IMR-90 (cell line): ENCODE measurements at regions not wholly inside any gene's neighbourhood (a gene's known extent, or its start where the extent isn't known, plus 50 kb on each side); places are given as distances from the start of the nearest gene placed in this dataset.

Source experiments
- ATAC-seq: fragments of 200-7000 bp; cut with Tn5 transposase; 2 replicates; pipeline ENCODE4 v1.9.1; 2020; ENCODE audit warnings: low read depth, mild to moderate bottlenecking, moderate library complexity
- BruUV-seq: library from RNA; stranded (reverse); fragments of 400-500 nt; replicated peaks from 2 replicates; lab custom pipeline; 2021; lab: Mats Ljungman, UMichigan
- CTCF ChIA-PET: fragments of 300-600 bp; formaldehyde crosslinking; extraction: SDS; loops from one replicate; lab custom pipeline; 2021; ENCODE audit warnings: antibody characterized with exemption; lab: Yijun Ruan, JAX
- POLR2A ChIA-PET: fragments of 300-600 bp; sonication (Branson Sonifier 250); formaldehyde crosslinking; loops from one replicate; lab custom pipeline; 2022; ENCODE audit warnings: antibody characterized with exemption; ENCODE audit not compliant: unreplicated experiment; lab: Charles Lee
- DNase-seq: peaks from one replicate; pipeline ENCODE4 v3.0.0; 2013
- H2AFZ ChIP-seq: replicated peaks from 2 replicates; pipeline ENCODE3; 2013; ENCODE audit warnings: low read length, mild to moderate bottlenecking; ENCODE audit not compliant: poor library complexity
- H2AK5ac ChIP-seq: 2 replicates; pipeline ENCODE4 v1.6.1; 2013; ENCODE audit warnings: low read depth, low read length, inconsistent platforms
- H2AK9ac ChIP-seq: replicated peaks from 2 replicates; pipeline ENCODE3; 2013; ENCODE audit warnings: mild to moderate bottlenecking, low read depth, low read length, moderate library complexity; ENCODE audit not compliant: poor library complexity
- H2BK120ac ChIP-seq: 2 replicates; pipeline ENCODE4 v1.6.1; 2013; ENCODE audit warnings: low read depth, low read length, inconsistent platforms
- H2BK15ac ChIP-seq: 3 replicates; pipeline ENCODE4 v1.6.1; 2013; ENCODE audit warnings: low read depth, low read length, inconsistent platforms
- H2BK20ac ChIP-seq: 2 replicates; pipeline ENCODE4 v1.6.1; 2013; ENCODE audit warnings: low read depth, mild to moderate bottlenecking, inconsistent platforms, low read length, moderate library complexity
- H2BK5ac ChIP-seq: 2 replicates; pipeline ENCODE4 v1.6.1; 2013; ENCODE audit warnings: mild to moderate bottlenecking, low read depth, low read length, inconsistent platforms; ENCODE audit not compliant: poor library complexity, severe bottlenecking
- H3K14ac ChIP-seq: replicated peaks from 2 replicates; pipeline ENCODE4 v1.6.1; 2013; ENCODE audit warnings: low read depth, low read length, inconsistent platforms
- H3K18ac ChIP-seq: 2 replicates; pipeline ENCODE4 v1.6.1; 2013; ENCODE audit warnings: low read depth, low read length, control low read depth
- H3K23ac ChIP-seq: 2 replicates; pipeline ENCODE4 v1.6.1; 2013; ENCODE audit warnings: low read depth, low read length, inconsistent platforms
- H3K27ac ChIP-seq: 2 replicates; pipeline ENCODE4 v1.5.1; 2013; ENCODE audit warnings: mild to moderate bottlenecking, control low read depth, low read length; ENCODE audit not compliant: insufficient read depth
- H3K27me3 ChIP-seq: 2 replicates; pipeline ENCODE4 v1.6.1; 2013; ENCODE audit warnings: low read length; ENCODE audit not compliant: control insufficient read depth, insufficient read depth
- H3K36me3 ChIP-seq: 2 replicates; pipeline ENCODE4 v1.6.1; 2013; ENCODE audit warnings: low read length, mixed read lengths; ENCODE audit not compliant: control insufficient read depth, insufficient read depth
- H3K4ac ChIP-seq: 2 replicates; pipeline ENCODE4 v1.6.1; 2013; ENCODE audit warnings: low read depth, low read length, inconsistent platforms
- H3K4me1 ChIP-seq: 2 replicates; pipeline ENCODE4 v1.6.1; 2013; ENCODE audit warnings: low read length, mixed read lengths; ENCODE audit not compliant: control insufficient read depth, insufficient read depth
- H3K4me2 ChIP-seq: 2 replicates; pipeline ENCODE4 v1.6.1; 2013; ENCODE audit warnings: low read depth, mild to moderate bottlenecking, control low read depth, low read length, moderate library complexity
- H3K4me3 ChIP-seq: 2 replicates; pipeline ENCODE4 v1.5.1; 2013; ENCODE audit warnings: low read depth, mild to moderate bottlenecking, control low read depth, low read length, moderate library complexity; ENCODE audit not compliant: insufficient read depth
- H3K56ac ChIP-seq: 2 replicates; pipeline ENCODE4 v1.6.1; 2013; ENCODE audit warnings: low read length, inconsistent platforms; ENCODE audit not compliant: insufficient read depth; ENCODE audit errors: extremely low read depth
- H3K79me1 ChIP-seq, 2 experiments: 2 replicates each; pipeline ENCODE4 v1.6.1; 2013; ENCODE audit warnings: low read length in 2 of 2, inconsistent platforms in 1 of 2, low read depth in 1 of 2
- H3K9ac ChIP-seq: 2 replicates; pipeline ENCODE4 v1.6.1; 2013; ENCODE audit warnings: low read depth, low read length, control low read depth
- H3K9me1 ChIP-seq: 2 replicates; pipeline ENCODE4 v1.6.1; 2013; ENCODE audit warnings: low read length, inconsistent platforms; ENCODE audit not compliant: insufficient read depth
- H3K9me3 ChIP-seq: 2 replicates; pipeline ENCODE4 v1.6.1; 2013; ENCODE audit warnings: low read length; ENCODE audit not compliant: control insufficient read depth, insufficient read depth
- H4K20me1 ChIP-seq: 2 replicates; pipeline ENCODE4 v1.6.1; 2013; ENCODE audit warnings: low read length, inconsistent platforms; ENCODE audit not compliant: insufficient read depth
- H4K5ac ChIP-seq: 2 replicates; pipeline ENCODE4 v1.6.1; 2013; ENCODE audit warnings: mild to moderate bottlenecking, low read depth, low read length, control low read depth
- H4K8ac ChIP-seq, 2 experiments: 2 replicates each; pipeline ENCODE4 v1.6.1; 2013; ENCODE audit warnings: low read depth in 2 of 2, low read length in 2 of 2, control low read depth in 1 of 2, inconsistent platforms in 1 of 2
- H4K91ac ChIP-seq: 2 replicates; pipeline ENCODE4 v1.6.1; 2013; ENCODE audit warnings: low read depth, low read length, inconsistent platforms; ENCODE audit not compliant: insufficient read depth
- BHLHE40 ChIP-seq: fragments of 150-350 bp; IDR thresholded peaks from 2 replicates; pipeline ENCODE4 v1.6.1; 2016; ENCODE audit warnings: mild to moderate bottlenecking, low read depth, low read length
- FOS ChIP-seq: fragments of 150-350 bp; IDR thresholded peaks from 2 replicates; pipeline ENCODE4 v1.6.1; 2016; ENCODE audit warnings: low read depth, low read length
- MAFK ChIP-seq: IDR thresholded peaks from 2 replicates; pipeline ENCODE4 v1.6.1; 2012; ENCODE audit warnings: low read depth, low read length, improper control_type of control experiment
- MXI1 ChIP-seq: IDR thresholded peaks from 2 replicates; pipeline ENCODE4 v1.6.1; 2012; ENCODE audit warnings: low read depth, mild to moderate bottlenecking, low read length, moderate library complexity, borderline replicate concordance
- POLR2A ChIP-seq: IDR thresholded peaks from 2 replicates; pipeline ENCODE4 v1.6.1; 2012; ENCODE audit warnings: mild to moderate bottlenecking, low read depth, low read length
- RAD21 ChIP-seq: IDR thresholded peaks from 2 replicates; pipeline ENCODE4 v1.6.1; 2012; ENCODE audit warnings: low read length, improper control_type of control experiment
- RCOR1 ChIP-seq: IDR thresholded peaks from 2 replicates; pipeline ENCODE4 v1.6.1; 2012; ENCODE audit warnings: mild to moderate bottlenecking, low read length, improper control_type of control experiment; ENCODE audit not compliant: insufficient replicate concordance
- RFX5 ChIP-seq: IDR thresholded peaks from 2 replicates; pipeline ENCODE4 v1.8.0; 2012; ENCODE audit warnings: low read depth, mild to moderate bottlenecking, low read length, moderate library complexity
- SMC3 ChIP-seq: fragments of 150-350 bp; IDR thresholded peaks from 2 replicates; pipeline ENCODE4 v1.6.1; 2016; ENCODE audit warnings: low read depth, mild to moderate bottlenecking, antibody characterized with exemption, low read length, moderate library complexity
- WGBS, 2 experiments: methylation state at CpG; one replicate each; pipeline versions ENCODE4 v1.1.5 to v1.1.7; 2013; ENCODE audit warnings: missing lambda C conversion rate in 2 of 2; ENCODE audit not compliant: insufficient read length in 1 of 2; ENCODE audit errors: extremely low coverage in 2 of 2; 5-methylcytosine and 5-hydroxymethylcytosine counted together
- dilution Hi-C: fragments of 300-500 bp; cut with HindIII; formaldehyde crosslinking; loops from one replicate; pipeline ENCODE4 v1.14.3; 2018; ENCODE audit warnings: low sequenced_read_pairs; ENCODE audit not compliant: unreplicated experiment
- in situ Hi-C: fragments of 300-500 bp; cut with MboI; formaldehyde crosslinking; loops from 3 replicates; pipeline ENCODE4 v1.14.3; 2019; ENCODE audit warnings: low sequenced_read_pairs, inconsistent platforms, mixed read lengths
- intact Hi-C: fragments of 100-400 bp; cut with micrococcal nuclease; formaldehyde crosslinking; loops from 2 replicates; pipeline ENCODE4 v1.10.0; 2022
- TF ChIP-seq, protein P1 (sequence below): fragments of 150-350 bp; IDR thresholded peaks from 2 replicates; pipeline ENCODE4 v1.6.1; 2017; ENCODE audit warnings: mild to moderate bottlenecking, antibody characterized with exemption, low read length, low read depth

DNA sequence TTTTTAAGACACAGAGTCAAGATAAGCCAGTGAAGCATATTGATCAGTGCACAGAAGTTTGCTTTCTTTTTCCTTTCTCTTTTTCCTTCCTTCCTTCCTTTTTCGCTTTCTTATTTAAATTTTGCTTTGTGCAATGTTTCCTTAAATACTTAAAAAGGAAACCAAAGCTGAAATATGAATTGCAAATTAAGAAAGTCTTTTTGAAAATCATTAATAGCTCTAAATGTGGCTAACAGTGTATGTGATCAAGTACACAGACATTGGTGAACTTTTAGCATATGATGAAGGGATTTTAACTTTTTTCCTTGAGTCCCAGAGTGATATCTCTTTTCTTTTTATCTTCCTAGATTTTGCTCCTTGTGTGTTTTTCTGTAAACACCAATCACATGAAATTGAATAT lies 1356.9 kb upstream of the PRR20A start:
- H4K5ac ChIP-seq = no peak overlapping the region
- dilution Hi-C loops (no loop called here), intact Hi-C loops (no loop called here), in situ Hi-C loops (no loop called here)
- no peak overlapping the region for H3K18ac ChIP-seq
- DNase-seq (no peak), ATAC-seq (no peak)
- no CpG with 5 or more reads among the region's 1 CpG for WGBS, 2 experiments
- ChIA-PET POLR2A (no interaction called here), CTCF (no interaction called here)
- no peak overlapping the region for H3K56ac ChIP-seq
- BruUV-seq = no TSS peak
- no peaks in the 10 kb centered on the region for H3K36me3 ChIP-seq
- no peak overlapping the region for H3K9ac ChIP-seq
- H2AK9ac ChIP-seq = no peak overlapping the region
- no peak overlapping the region for H3K23ac ChIP-seq
- H2BK15ac ChIP-seq = no peak overlapping the region
- no peak overlapping the region for H2BK5ac ChIP-seq
- no peaks in the 10 kb centered on the region for H3K4me1 ChIP-seq
- H3K79me1 ChIP-seq = no peaks in the 10 kb centered on the region
- no peak overlapping the region for H3K4me3 ChIP-seq
- H3K4ac ChIP-seq = no peak overlapping the region
- H2BK120ac ChIP-seq = no peak overlapping the region
- no peak overlapping the region for H3K4me2 ChIP-seq
- H2AFZ ChIP-seq = no peak overlapping the region
- no peak overlapping the region for H4K91ac ChIP-seq
- H2AK5ac ChIP-seq = no peak overlapping the region
- no peak overlapping the region for H2BK20ac ChIP-seq
- H3K14ac ChIP-seq = no peak overlapping the region
- H3K27ac ChIP-seq = no peak overlapping the region
- no peak overlapping the region for H4K8ac ChIP-seq
- no peaks in the 10 kb centered on the region for H4K20me1 ChIP-seq
- TF ChIP-seq RFX5 (no peak), MXI1 (no peak), RCOR1 (no peak), POLR2A (no peak), SMC3 (no peak), RAD21 (no peak), MAFK (no peak), BHLHE40 (no peak), FOS (no peak)
- TF ChIP-seq, protein P1, sequence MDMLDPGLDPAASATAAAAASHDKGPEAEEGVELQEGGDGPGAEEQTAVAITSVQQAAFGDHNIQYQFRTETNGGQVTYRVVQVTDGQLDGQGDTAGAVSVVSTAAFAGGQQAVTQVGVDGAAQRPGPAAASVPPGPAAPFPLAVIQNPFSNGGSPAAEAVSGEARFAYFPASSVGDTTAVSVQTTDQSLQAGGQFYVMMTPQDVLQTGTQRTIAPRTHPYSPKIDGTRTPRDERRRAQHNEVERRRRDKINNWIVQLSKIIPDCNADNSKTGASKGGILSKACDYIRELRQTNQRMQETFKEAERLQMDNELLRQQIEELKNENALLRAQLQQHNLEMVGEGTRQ = no peak
- peaks cover 5% of the 10 kb centered on the region; the same call in 1 of the 2 replicates for H3K9me3 ChIP-seq
- no peaks in the 10 kb centered on the region for H3K27me3 ChIP-seq
- H3K9me1 ChIP-seq = no peaks in the 10 kb centered on the region
